Trophoblast cell (in vitro differentiated cells and primary cell): ENCODE measurements at regions not wholly inside any gene's neighbourhood (a gene's known extent, or its start where the extent isn't known, plus 50 kb on each side); places are given as distances from the start of the nearest gene placed in this dataset.
A peak's percentile ranks its signal among the peaks of the same experiment; 100 is the strongest.

ENCODE experiments used
- DNase-seq, 2 donors: peaks; one replicate each; pipeline ENCODE4 v3.0.0-alpha.2; 2016
- H2AFZ ChIP-seq: 2 replicates; pipeline ENCODE4 v1.6.1; 2013; ENCODE audit warnings: low read length, moderate library complexity, mild to moderate bottlenecking; ENCODE audit not compliant: insufficient read depth, poor library complexity
- H2AK5ac ChIP-seq: 2 replicates; pipeline ENCODE4 v1.6.1; 2013; ENCODE audit warnings: mild to moderate bottlenecking, low read length
- H2BK120ac ChIP-seq: 2 replicates; pipeline ENCODE4 v1.6.1; 2013; ENCODE audit warnings: low read length, mild to moderate bottlenecking, moderate library complexity; ENCODE audit not compliant: insufficient read depth, poor library complexity
- H2BK12ac ChIP-seq: 2 replicates; pipeline ENCODE4 v1.6.1; 2013; ENCODE audit warnings: mild to moderate bottlenecking, low read length, moderate library complexity
- H2BK5ac ChIP-seq: 2 replicates; pipeline ENCODE4 v1.6.1; 2013; ENCODE audit warnings: low read length, low read depth, moderate library complexity, mild to moderate bottlenecking; ENCODE audit not compliant: poor library complexity
- H3K14ac ChIP-seq: 2 replicates; pipeline ENCODE4 v1.6.1; 2013; ENCODE audit warnings: mild to moderate bottlenecking, low read length
- H3K18ac ChIP-seq: 2 replicates; pipeline ENCODE4 v1.6.1; 2013; ENCODE audit warnings: mild to moderate bottlenecking, low read length
- H3K23ac ChIP-seq: 2 replicates; pipeline ENCODE4 v1.6.1; 2013; ENCODE audit warnings: low read length
- H3K27ac ChIP-seq: 2 replicates; pipeline ENCODE4 v1.5.1; 2013; ENCODE audit warnings: low read depth, mild to moderate bottlenecking, inconsistent platforms, low read length, moderate library complexity
- H3K27me3 ChIP-seq: 2 replicates; pipeline ENCODE4 v1.6.1; 2013; ENCODE audit warnings: inconsistent platforms, mild to moderate bottlenecking, low read length, moderate library complexity; ENCODE audit not compliant: insufficient read depth
- H3K36me3 ChIP-seq, 2 experiments: 1 replicate in 1 of 2; 2 replicates in 1 of 2; pipeline ENCODE4 v1.6.1; 2013; ENCODE audit warnings: low read length in 2 of 2, mild to moderate bottlenecking in 2 of 2, moderate library complexity in 1 of 2; ENCODE audit not compliant: insufficient read depth in 2 of 2, control insufficient read depth in 1 of 2
- H3K4ac ChIP-seq: 2 replicates; pipeline ENCODE4 v1.6.1; 2013; ENCODE audit warnings: low read depth, mild to moderate bottlenecking, low read length, moderate library complexity
- H3K4me1 ChIP-seq, 2 experiments: 1 replicate in 1 of 2; 2 replicates in 1 of 2; pipeline ENCODE4 v1.6.1; 2013; ENCODE audit warnings: low read length in 2 of 2, mild to moderate bottlenecking in 2 of 2, moderate library complexity in 1 of 2; ENCODE audit not compliant: insufficient read depth in 2 of 2, control insufficient read depth in 1 of 2
- H3K4me2 ChIP-seq: 2 replicates; pipeline ENCODE4 v1.6.1; 2013; ENCODE audit warnings: inconsistent platforms, mild to moderate bottlenecking, low read length, moderate library complexity
- H3K4me3 ChIP-seq: 2 replicates; pipeline ENCODE4 v1.5.1; 2013; ENCODE audit warnings: mild to moderate bottlenecking, low read depth, low read length, inconsistent platforms
- H3K79me1 ChIP-seq: one replicate; pipeline ENCODE4 v1.6.1; 2013; ENCODE audit warnings: low read length
- H3K79me2 ChIP-seq: 2 replicates; pipeline ENCODE4 v1.6.1; 2013; ENCODE audit warnings: low read length, mild to moderate bottlenecking; ENCODE audit not compliant: control insufficient read depth, insufficient read depth, poor library complexity
- H3K9ac ChIP-seq: 2 replicates; pipeline ENCODE4 v1.6.1; 2013; ENCODE audit warnings: mild to moderate bottlenecking, low read length
- H3K9me3 ChIP-seq: 2 replicates; pipeline ENCODE4 v1.6.1; 2013; ENCODE audit warnings: low read depth, mild to moderate bottlenecking, control low read depth, inconsistent platforms, low read length; ENCODE audit not compliant: insufficient read depth
- H4K12ac ChIP-seq: 2 replicates; pipeline ENCODE4 v1.6.1; 2013; ENCODE audit warnings: low read depth, mild to moderate bottlenecking, low read length, moderate library complexity
- H4K8ac ChIP-seq: 2 replicates; pipeline ENCODE4 v1.6.1; 2013; ENCODE audit warnings: low read depth, mild to moderate bottlenecking, low read length, moderate library complexity
- H4K91ac ChIP-seq: one replicate; pipeline ENCODE4 v1.6.1; 2013; ENCODE audit warnings: low read depth, mild to moderate bottlenecking, low read length, moderate library complexity
- WGBS: extraction: QIAGEN DNeasy Blood & Tissue Kit; methylation state at CpG from one replicate; pipeline ENCODE4 v1.1.7; 2013; ENCODE audit warnings: missing lambda C conversion rate; ENCODE audit not compliant: insufficient read length, insufficient coverage; ENCODE audit errors: extremely low coverage; 5-methylcytosine and 5-hydroxymethylcytosine counted together

DNA sequence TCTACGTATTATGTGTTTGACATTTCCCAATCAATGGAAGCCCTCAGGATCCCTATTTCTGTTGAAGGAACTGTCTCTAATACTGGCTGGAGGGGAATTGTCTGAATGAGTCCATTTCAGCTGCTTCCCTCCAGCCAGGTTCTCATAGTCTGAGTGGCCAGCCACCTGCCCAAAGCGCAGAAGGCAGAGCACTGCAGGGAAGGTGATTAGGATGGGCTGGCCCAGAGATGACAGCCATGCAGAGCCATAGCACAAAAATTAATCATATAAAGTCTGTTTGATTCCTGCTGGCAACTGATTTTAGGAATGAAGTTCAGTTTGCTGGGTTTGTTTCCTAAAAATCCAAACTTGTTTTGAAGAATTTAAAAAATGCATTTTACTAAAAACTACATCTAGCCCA lies 327.1 kb downstream of the ETAA1 start:
- Histone ChIP-seq H4K8ac (no peak overlapping the region), H2BK5ac (no peak overlapping the region), H3K79me2 (no peaks in the 10 kb centered on the region), H4K12ac (no peak overlapping the region), H2AFZ (no peak overlapping the region), H3K4me1 (no peaks in the 10 kb centered on the region), H4K91ac (no peak overlapping the region), H2BK12ac (no peak overlapping the region), H3K79me1 (no peaks in the 10 kb centered on the region), H3K14ac (no peak overlapping the region), H2AK5ac (no peak overlapping the region), H3K4ac (no peak overlapping the region), H3K23ac (no peak overlapping the region), H3K18ac (no peak overlapping the region), H2BK120ac (no peak overlapping the region), H3K4me2 (no peak overlapping the region), H3K27ac (no peak overlapping the region), H3K9me3 (peaks cover 2% of the 10 kb centered on the region), H3K9ac (no peak overlapping the region), H3K4me3 (no peak overlapping the region), H3K36me3 (no peaks in the 10 kb centered on the region), H3K27me3 (no peaks in the 10 kb centered on the region)
- DNase-seq, result peak; percentile 56 to 79
- no CpG with 5 or more reads among the region's 2 CpGs for WGBS

DNA sequence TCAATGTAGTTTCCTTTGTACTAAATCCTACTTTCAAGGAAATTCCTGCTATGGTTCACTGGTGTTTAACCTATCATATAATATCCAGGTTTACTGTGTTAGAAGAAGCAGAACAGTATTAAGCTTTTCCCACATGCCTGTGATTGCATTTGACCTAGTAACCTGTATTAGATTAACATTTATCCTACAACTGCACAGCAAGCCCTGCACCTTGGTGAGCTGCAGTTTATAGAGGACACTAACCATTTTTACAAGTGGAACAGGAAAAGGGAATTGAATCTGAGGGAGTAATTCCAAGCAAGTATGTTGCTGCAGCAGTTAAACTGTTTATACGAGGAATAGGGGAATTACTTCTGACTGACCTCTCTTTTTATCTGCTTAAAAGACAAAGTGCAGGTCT lies 328.6 kb downstream of the ETAA1 start:
- no peak overlapping the region for H2AK5ac ChIP-seq
- peaks cover 2% of the 10 kb centered on the region for H3K9me3 ChIP-seq
- no peak overlapping the region for H3K4ac ChIP-seq
- no peaks in the 10 kb centered on the region for H3K4me1 ChIP-seq
- no peak overlapping the region for H2BK5ac ChIP-seq
- no peak overlapping the region for H3K9ac ChIP-seq
- H4K8ac ChIP-seq, result no peak overlapping the region
- H3K27ac ChIP-seq, result no peak overlapping the region
- no peak overlapping the region for H2BK12ac ChIP-seq
- H4K91ac ChIP-seq, result no peak overlapping the region
- no CpG with 5 or more reads among the region's 1 CpG for WGBS
- no peak for DNase-seq
- H3K4me2 ChIP-seq, result no peak overlapping the region
- no peak overlapping the region for H3K14ac ChIP-seq
- H3K18ac ChIP-seq, result no peak overlapping the region
- no peaks in the 10 kb centered on the region for H3K79me1 ChIP-seq
- no peak overlapping the region for H2BK120ac ChIP-seq
- no peaks in the 10 kb centered on the region for H3K79me2 ChIP-seq
- H2AFZ ChIP-seq, result no peak overlapping the region
- H3K23ac ChIP-seq, result no peak overlapping the region
- no peaks in the 10 kb centered on the region for H3K36me3 ChIP-seq
- no peaks in the 10 kb centered on the region for H3K27me3 ChIP-seq
- H4K12ac ChIP-seq, result no peak overlapping the region
- no peak overlapping the region for H3K4me3 ChIP-seq

DNA sequence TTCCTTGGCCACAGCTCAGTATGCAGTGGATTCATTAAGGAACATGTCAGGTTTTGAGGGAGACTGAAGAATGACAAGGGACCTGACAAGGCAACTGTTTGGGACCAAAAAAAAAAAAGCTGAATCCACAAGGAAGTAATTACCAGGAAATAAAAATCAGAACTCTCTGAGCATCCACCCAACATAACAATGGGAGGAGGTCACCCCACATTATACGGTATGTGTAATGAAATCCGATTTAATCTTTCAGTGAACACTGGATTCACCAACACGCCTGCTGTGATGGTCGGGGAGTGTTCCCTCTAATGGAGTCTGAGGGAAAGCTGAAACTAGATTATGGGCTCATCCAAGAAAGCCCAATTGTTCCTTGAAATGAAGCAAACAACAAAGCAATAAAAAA lies 329.3 kb downstream of the ETAA1 start:
- Histone ChIP-seq H2BK5ac (no peak overlapping the region), H2BK120ac (no peak overlapping the region), H3K79me1 (no peaks in the 10 kb centered on the region), H3K14ac (no peak overlapping the region), H3K27ac (no peak overlapping the region), H3K4me1 (no peaks in the 10 kb centered on the region), H4K8ac (no peak overlapping the region), H3K23ac (no peak overlapping the region), H2BK12ac (no peak overlapping the region), H3K79me2 (no peaks in the 10 kb centered on the region), H2AK5ac (no peak overlapping the region), H2AFZ (no peak overlapping the region), H4K12ac (no peak overlapping the region), H3K36me3 (no peaks in the 10 kb centered on the region), H4K91ac (no peak overlapping the region), H3K4me2 (no peak overlapping the region), H3K9me3 (peaks cover 2% of the 10 kb centered on the region), H3K27me3 (no peaks in the 10 kb centered on the region), H3K9ac (no peak overlapping the region), H3K18ac (no peak overlapping the region), H3K4me3 (no peak overlapping the region), H3K4ac (no peak overlapping the region)
- no CpG with 5 or more reads among the region's 4 CpGs for WGBS
- DNase-seq, result no peak

DNA sequence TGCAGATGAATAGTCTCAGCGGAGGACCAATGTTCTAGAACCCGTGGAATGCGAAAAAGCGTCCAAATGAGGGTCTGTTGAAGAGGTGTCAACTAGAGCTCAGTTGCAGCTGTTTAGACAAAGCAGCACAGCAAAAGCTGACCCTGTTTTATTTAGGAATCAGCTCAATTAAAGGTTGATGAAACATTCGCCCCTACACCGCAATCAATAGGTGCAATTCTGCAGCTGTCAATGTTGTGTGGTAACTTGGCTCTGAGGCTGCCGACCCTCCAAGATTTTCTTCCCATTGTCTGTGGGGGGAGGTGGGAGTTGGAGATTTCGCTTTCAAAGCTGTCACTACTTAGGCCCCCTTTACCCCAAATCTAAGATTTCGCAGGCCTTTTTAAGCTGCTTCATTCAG lies 330.0 kb downstream of the ETAA1 start:
- Histone ChIP-seq H3K36me3 (no peaks in the 10 kb centered on the region), H4K8ac (no peak overlapping the region), H3K14ac (no peak overlapping the region), H3K9ac (no peak overlapping the region), H3K4me1 (no peaks in the 10 kb centered on the region), H3K23ac (no peak overlapping the region), H3K4ac (no peak overlapping the region), H3K27ac (no peak overlapping the region), H3K79me2 (no peaks in the 10 kb centered on the region), H3K18ac (no peak overlapping the region), H4K91ac (no peak overlapping the region), H2BK12ac (no peak overlapping the region), H4K12ac (no peak overlapping the region), H3K79me1 (no peaks in the 10 kb centered on the region), H2BK120ac (no peak overlapping the region), H3K27me3 (no peaks in the 10 kb centered on the region), H2AFZ (no peak overlapping the region), H3K4me3 (no peak overlapping the region), H3K9me3 (no peaks in the 10 kb centered on the region), H2AK5ac (no peak overlapping the region), H3K4me2 (no peak overlapping the region), H2BK5ac (no peak overlapping the region)
- WGBS, result no CpG with 5 or more reads among the region's 9 CpGs
- DNase-seq, result no peak
